NCI-H748 (cell line): ENCODE measurements at regions not wholly inside any gene's neighbourhood (a gene's known extent, or its start where the extent isn't known, plus 50 kb on each side); places are given as distances from the start of the nearest gene placed in this dataset.

ENCODE experiments used
- DNase-seq: peaks from one replicate; lab custom pipeline; 2025; ENCODE audit not compliant: unreplicated experiment; lab: John Stamatoyannopoulos, UW

- DNase-seq = no peak
Observed at GRCh38 chr3:148254402-148254801, 443.3 kb upstream of the AGTR1 start.

- DNase-seq = no peak
Observed at GRCh38 chr3:148255981-148256969, 441.4 kb upstream of the AGTR1 start.

- DNase-seq = no peak
Observed at GRCh38 chr3:148262980-148263379, 434.7 kb upstream of the AGTR1 start.

- no peak for DNase-seq
Observed at GRCh38 chr3:148265841-148266240, 431.9 kb upstream of the AGTR1 start.

GRCh38 chr3:148266341-148266740 is 431.4 kb upstream of the AGTR1 start:
- no peak for DNase-seq

GRCh38 chr3:148269816-148270215 is 427.9 kb upstream of the AGTR1 start:
- no peak for DNase-seq

GRCh38 chr3:148280623-148281242 is 417.0 kb upstream of the AGTR1 start:
- no peak for DNase-seq

- DNase-seq = peak; percentile 74
Observed at GRCh38 chr3:148289159-148289558, 408.5 kb upstream of the AGTR1 start.

- DNase-seq = no peak
Observed at GRCh38 chr3:148297013-148297412, 400.7 kb upstream of the AGTR1 start.

GRCh38 chr3:148307443-148307843 is 390.3 kb upstream of the AGTR1 start:
- no peak for DNase-seq

GRCh38 chr3:148309390-148310035 is 388.2 kb upstream of the AGTR1 start:
- DNase-seq = peak; percentile 54

- no peak for DNase-seq
Observed at GRCh38 chr3:148315756-148316155, 381.9 kb upstream of the AGTR1 start.

GRCh38 chr3:148318240-148318639 is 379.5 kb upstream of the AGTR1 start:
- no peak for DNase-seq

- DNase-seq = no peak
Observed at GRCh38 chr3:148319161-148319915, 378.4 kb upstream of the AGTR1 start.

- DNase-seq = no peak
Observed at GRCh38 chr3:148319960-148320359, 377.7 kb upstream of the AGTR1 start.

GRCh38 chr3:148329481-148330235 is 368.0 kb upstream of the AGTR1 start:
- DNase-seq = peak; percentile 57

- DNase-seq = peak; percentile 81
Observed at GRCh38 chr3:148330542-148330941, 367.2 kb upstream of the AGTR1 start.

GRCh38 chr3:148331081-148331846 is 366.4 kb upstream of the AGTR1 start:
- peak; percentile 1 for DNase-seq

- DNase-seq = peak; percentile 50
Observed at GRCh38 chr3:148332509-148332908, 365.2 kb upstream of the AGTR1 start.

- DNase-seq = peak; percentile 67
Observed at GRCh38 chr3:148333091-148333490, 364.6 kb upstream of the AGTR1 start.
